ENCODE measurements at regions not wholly inside any gene's neighbourhood (a gene's known extent, or its start where the extent isn't known, plus 50 kb on each side); places are given as distances from the start of the nearest gene placed in this dataset.

GRCh38 chr10:59060852-59061251, 115.6 kb upstream of the PHYHIPL start:
- Histone ChIP-seq H3K36me3 (replicated peaks in 1 of 2; ENCODE audit: control extremely low read depth in 1 of 2, control insufficient read depth in 1 of 2, extremely low read depth in 1 of 2, insufficient read depth in 2 of 2, low read length in 1 of 2) (no peaks in the 10 kb centered on the region), H3K79me2 (ENCODE audit: control insufficient read depth, insufficient read depth, low read length) (no peaks in the 10 kb centered on the region), H3K4me1 (ENCODE audit: control insufficient read depth in 2 of 2, insufficient read depth in 2 of 2, low read length in 2 of 2) (no peaks in the 10 kb centered on the region), H3K27ac (ENCODE audit: low read length in 2 of 2) (no peak overlapping the region), H3K27me3 (replicated peaks in 1 of 4; ENCODE audit: control extremely low read depth in 1 of 4, control insufficient read depth in 3 of 4, insufficient read depth in 4 of 4, low read length in 3 of 4) (no peaks in the 10 kb centered on the region), H4K20me1 (ENCODE audit: control insufficient read depth, insufficient read depth, low read length, poor library complexity, severe bottlenecking) (no peaks in the 10 kb centered on the region), H2AFZ (ENCODE audit: insufficient read depth, low read depth, low read length, poor library complexity, severe bottlenecking) (no peak overlapping the region), H3K4me2 (replicated peaks; ENCODE audit: low read depth, low read length, poor library complexity, severe bottlenecking) (no peak overlapping the region), H3K4me3 (ENCODE audit: control extremely low read depth in 1 of 5, extremely low read depth in 1 of 5, insufficient read depth in 1 of 5, low read depth in 2 of 5, low read length in 4 of 5) (no peak overlapping the region), H3K9ac (ENCODE audit: low read length) (no peak overlapping the region), H3K9me3 (ENCODE audit: control extremely low read depth in 1 of 3, control insufficient read depth in 2 of 3, insufficient read depth in 1 of 3, low read length in 2 of 3) (no peaks in the 10 kb centered on the region)
- no peak for TF ChIP-seq EZH2 (IDR thresholded peaks at IDR 0.05; ENCODE audit: borderline replicate concordance, insufficient read depth, low read depth, low read length, poor library complexity, severe bottlenecking)
- no peak for TF ChIP-seq CTCF (IDR thresholded peaks at IDR 0.05)
- no peaks in the 10 kb centered on the region for H3K4me1 Mint-ChIP-seq
- H3K9me3 Mint-ChIP-seq (ENCODE audit: insufficient read depth) = no peaks in the 10 kb centered on the region
- no peaks in the 10 kb centered on the region for H3K27me3 Mint-ChIP-seq
- no peak overlapping the region for H3K4me3 Mint-ChIP-seq
- no CpG with 5 or more reads among the region's 1 CpG for WGBS (ENCODE audit: insufficient coverage)
- no peak overlapping the region for H3K27ac Mint-ChIP-seq
- intact Hi-C loops (cut with micrococcal nuclease) = no loop called here
- DNase-seq (no peak), ATAC-seq (ENCODE audit: low read depth) (no peak)
- POLR2A ChIA-PET = no interaction called here
- CTCF ChIA-PET = no interaction called here

GRCh38 chr10:59063491-59063890, 113.0 kb upstream of the PHYHIPL start:
- Histone ChIP-seq H3K9ac (ENCODE audit: low read length) (no peak overlapping the region), H3K79me2 (ENCODE audit: control insufficient read depth, insufficient read depth, low read length) (no peaks in the 10 kb centered on the region), H3K4me3 (ENCODE audit: control extremely low read depth in 1 of 5, extremely low read depth in 1 of 5, insufficient read depth in 1 of 5, low read depth in 2 of 5, low read length in 4 of 5) (no peak overlapping the region), H3K4me2 (replicated peaks; ENCODE audit: low read depth, low read length, poor library complexity, severe bottlenecking) (no peak overlapping the region), H3K4me1 (ENCODE audit: control insufficient read depth in 2 of 2, insufficient read depth in 2 of 2, low read length in 2 of 2) (no peaks in the 10 kb centered on the region), H4K20me1 (ENCODE audit: control insufficient read depth, insufficient read depth, low read length, poor library complexity, severe bottlenecking) (no peaks in the 10 kb centered on the region), H3K9me3 (ENCODE audit: control extremely low read depth in 1 of 3, control insufficient read depth in 2 of 3, insufficient read depth in 1 of 3, low read length in 2 of 3) (no peaks in the 10 kb centered on the region), H3K36me3 (replicated peaks in 1 of 2; ENCODE audit: control extremely low read depth in 1 of 2, control insufficient read depth in 1 of 2, extremely low read depth in 1 of 2, insufficient read depth in 2 of 2, low read length in 1 of 2) (no peaks in the 10 kb centered on the region), H2AFZ (ENCODE audit: insufficient read depth, low read depth, low read length, poor library complexity, severe bottlenecking) (no peak overlapping the region), H3K27ac (ENCODE audit: low read length in 2 of 2) (no peak overlapping the region), H3K27me3 (replicated peaks in 1 of 4; ENCODE audit: control extremely low read depth in 1 of 4, control insufficient read depth in 3 of 4, insufficient read depth in 4 of 4, low read length in 3 of 4) (no peaks in the 10 kb centered on the region)
- no peaks in the 10 kb centered on the region for H3K4me1 Mint-ChIP-seq
- WGBS (ENCODE audit: insufficient coverage) = no CpG with 5 or more reads among the region's 1 CpG
- ATAC-seq (ENCODE audit: low read depth) = no peak
- no peak for DNase-seq
- no peaks in the 10 kb centered on the region for H3K9me3 Mint-ChIP-seq (ENCODE audit: insufficient read depth)
- no peak overlapping the region for H3K4me3 Mint-ChIP-seq
- no peak overlapping the region for H3K27ac Mint-ChIP-seq
- TF ChIP-seq EZH2 (IDR thresholded peaks at IDR 0.05; ENCODE audit: borderline replicate concordance, insufficient read depth, low read depth, low read length, poor library complexity, severe bottlenecking) = no peak
- no peak for TF ChIP-seq CTCF (IDR thresholded peaks at IDR 0.05)
- ChIA-PET POLR2A (no interaction called here), CTCF (no interaction called here)
- H3K27me3 Mint-ChIP-seq = no peaks in the 10 kb centered on the region
- intact Hi-C loops (cut with micrococcal nuclease) = no loop called here

Measured in B cell (primary cell).